BE2C (cell line): ENCODE measurements at regions not wholly inside any gene's neighbourhood (a gene's known extent, or its start where the extent isn't known, plus 50 kb on each side); places are given as distances from the start of the nearest gene placed in this dataset.

Source experiments
- DNase-seq: peaks from one replicate; pipeline ENCODE4 v3.0.0-alpha.2; 2020
- H3K27me3 ChIP-seq: fragments of 250-450 bp; sonication (Bioruptor Pico); 2 replicates; pipeline ENCODE4 v1.5.1; 2020; ENCODE audit warnings: mild to moderate bottlenecking
- H3K36me3 ChIP-seq: fragments of 250-450 bp; sonication (Bioruptor Pico); 2 replicates; pipeline ENCODE4 v1.5.1; 2020; ENCODE audit warnings: mild to moderate bottlenecking
- H3K4me1 ChIP-seq: fragments of 250-450 bp; sonication (Bioruptor Pico); 2 replicates; pipeline ENCODE4 v1.5.1; 2020
- H3K4me3 ChIP-seq: 2 replicates; pipeline ENCODE4 v1.5.1; 2011; ENCODE audit warnings: low read depth, low read length
- H3K9me3 ChIP-seq: fragments of 250-450 bp; sonication (Bioruptor Pico); 2 replicates; pipeline ENCODE4 v1.5.1; 2020
- TF ChIP-seq, protein P1 (sequence below): IDR thresholded peaks from 2 replicates; pipeline ENCODE4 v1.5.1; 2012; ENCODE audit warnings: mild to moderate bottlenecking, low read depth, low read length

DNA sequence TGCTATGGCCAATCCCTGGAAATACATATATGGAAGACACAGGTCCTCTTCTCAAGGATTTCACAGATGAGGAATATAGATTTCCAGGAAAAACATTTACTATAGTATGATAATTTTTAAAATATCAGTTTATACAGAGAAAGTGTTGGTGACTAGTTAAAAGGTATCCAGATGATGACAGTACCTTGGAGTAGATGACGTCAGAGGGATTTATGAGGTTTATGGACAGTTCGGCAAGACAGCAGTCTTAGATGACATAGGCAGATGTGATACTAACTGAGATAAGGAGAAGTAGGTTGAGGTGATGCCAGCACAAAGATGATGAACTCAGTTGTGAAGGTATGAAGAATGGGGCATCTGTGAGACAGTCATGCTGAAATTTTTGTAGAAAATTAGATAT, 750.3 kb downstream of the PRELID2 start:
- Histone ChIP-seq H3K4me3 (no peak overlapping the region), H3K9me3 (no peaks in the 10 kb centered on the region), H3K4me1 (no peaks in the 10 kb centered on the region), H3K27me3 (no peaks in the 10 kb centered on the region), H3K36me3 (no peaks in the 10 kb centered on the region)
- TF ChIP-seq, protein P1, sequence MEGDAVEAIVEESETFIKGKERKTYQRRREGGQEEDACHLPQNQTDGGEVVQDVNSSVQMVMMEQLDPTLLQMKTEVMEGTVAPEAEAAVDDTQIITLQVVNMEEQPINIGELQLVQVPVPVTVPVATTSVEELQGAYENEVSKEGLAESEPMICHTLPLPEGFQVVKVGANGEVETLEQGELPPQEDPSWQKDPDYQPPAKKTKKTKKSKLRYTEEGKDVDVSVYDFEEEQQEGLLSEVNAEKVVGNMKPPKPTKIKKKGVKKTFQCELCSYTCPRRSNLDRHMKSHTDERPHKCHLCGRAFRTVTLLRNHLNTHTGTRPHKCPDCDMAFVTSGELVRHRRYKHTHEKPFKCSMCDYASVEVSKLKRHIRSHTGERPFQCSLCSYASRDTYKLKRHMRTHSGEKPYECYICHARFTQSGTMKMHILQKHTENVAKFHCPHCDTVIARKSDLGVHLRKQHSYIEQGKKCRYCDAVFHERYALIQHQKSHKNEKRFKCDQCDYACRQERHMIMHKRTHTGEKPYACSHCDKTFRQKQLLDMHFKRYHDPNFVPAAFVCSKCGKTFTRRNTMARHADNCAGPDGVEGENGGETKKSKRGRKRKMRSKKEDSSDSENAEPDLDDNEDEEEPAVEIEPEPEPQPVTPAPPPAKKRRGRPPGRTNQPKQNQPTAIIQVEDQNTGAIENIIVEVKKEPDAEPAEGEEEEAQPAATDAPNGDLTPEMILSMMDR: no peak
- DNase-seq: no peak

DNA sequence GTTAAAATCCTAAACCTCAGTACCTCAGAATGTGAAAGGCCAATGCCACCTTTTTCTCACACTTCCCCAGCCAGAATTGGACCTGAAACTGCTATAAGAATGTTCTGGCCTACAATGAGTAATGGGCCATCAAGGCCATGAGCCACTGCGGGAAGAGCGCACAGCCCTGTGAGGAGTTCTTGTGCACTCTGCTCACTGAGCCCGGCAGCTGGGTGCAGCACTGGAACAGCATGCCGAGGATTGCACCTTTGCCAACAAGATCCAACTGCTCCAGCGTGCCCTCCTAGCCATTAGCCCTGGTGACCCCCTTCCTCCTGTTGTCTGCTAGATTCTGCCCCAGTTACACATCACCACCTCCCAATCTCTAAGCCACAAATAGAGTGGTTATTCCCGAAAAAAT, 758.1 kb downstream of the PRELID2 start:
- Histone ChIP-seq H3K27me3 (no peaks in the 10 kb centered on the region), H3K4me1 (no peaks in the 10 kb centered on the region), H3K4me3 (no peak overlapping the region), H3K36me3 (no peaks in the 10 kb centered on the region), H3K9me3 (no peaks in the 10 kb centered on the region)
- DNase-seq: no peak
- TF ChIP-seq, protein P1: no peak

DNA sequence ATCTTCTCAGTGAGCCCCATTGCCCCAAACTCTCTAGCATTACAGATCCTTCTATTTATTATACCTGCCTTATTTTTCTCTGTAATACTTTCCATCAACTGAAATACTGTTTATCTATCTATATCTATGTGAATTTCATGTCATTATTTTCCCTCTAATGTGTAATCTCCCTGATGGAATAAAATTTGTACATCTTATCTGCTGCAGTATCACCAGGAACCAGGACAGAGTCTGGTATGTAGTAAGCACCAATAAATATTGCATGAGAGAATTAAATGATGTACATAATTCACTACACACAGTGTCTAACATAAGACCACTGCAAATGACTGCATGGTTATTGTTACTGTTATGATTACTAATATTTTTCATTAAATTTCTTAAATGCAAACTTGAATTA, 759.1 kb downstream of the PRELID2 start:
- Histone ChIP-seq H3K4me1 (no peaks in the 10 kb centered on the region), H3K4me3 (no peak overlapping the region), H3K27me3 (no peaks in the 10 kb centered on the region), H3K9me3 (no peaks in the 10 kb centered on the region), H3K36me3 (no peaks in the 10 kb centered on the region)
- TF ChIP-seq, protein P1: no peak
- DNase-seq: no peak

DNA sequence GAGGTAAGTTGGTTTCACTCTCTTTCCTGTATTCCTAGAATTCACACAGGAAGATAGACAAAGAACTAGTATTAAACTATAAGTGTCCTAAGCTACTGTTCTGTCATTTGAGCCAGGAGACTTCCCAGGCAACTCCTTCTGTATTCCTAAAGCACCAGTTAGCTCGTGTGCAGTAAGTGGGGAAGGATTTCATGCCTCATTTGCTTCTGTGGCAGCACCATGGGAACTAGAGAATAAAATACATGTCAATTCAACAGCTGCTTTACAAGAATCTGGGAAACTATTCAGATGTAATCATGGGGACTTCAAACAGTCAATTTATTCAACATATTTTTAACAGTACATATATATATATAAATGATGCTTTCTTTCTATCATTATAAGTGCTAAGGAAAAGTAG, 762.3 kb downstream of the PRELID2 start:
- Histone ChIP-seq H3K36me3 (no peaks in the 10 kb centered on the region), H3K4me3 (no peak overlapping the region), H3K9me3 (no peaks in the 10 kb centered on the region; the same call in 1 of the 2 replicates), H3K27me3 (no peaks in the 10 kb centered on the region), H3K4me1 (no peaks in the 10 kb centered on the region)
- TF ChIP-seq, protein P1: no peak
- no peak for DNase-seq

DNA sequence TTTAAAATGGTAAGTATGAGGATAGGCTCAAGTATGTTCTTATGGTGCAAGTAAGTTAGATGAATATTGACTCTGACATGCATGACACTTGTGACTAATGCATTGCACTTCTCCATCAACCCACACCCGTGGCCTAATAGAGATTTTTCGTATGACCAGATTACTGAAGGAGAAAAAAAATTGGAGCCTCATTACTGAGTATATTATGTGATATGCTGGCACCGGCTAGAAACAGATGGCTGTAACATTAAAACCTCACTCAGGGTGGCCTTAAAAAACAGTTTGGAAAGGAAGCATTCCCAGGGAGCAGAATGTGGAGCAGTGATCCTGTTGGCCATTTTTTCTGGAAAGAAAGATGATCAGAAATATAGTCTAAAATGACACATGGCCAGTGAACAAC, 766.4 kb downstream of the PRELID2 start:
- no peak overlapping the region for H3K4me3 ChIP-seq
- H3K36me3 ChIP-seq: no peaks in the 10 kb centered on the region
- no peaks in the 10 kb centered on the region for H3K27me3 ChIP-seq
- TF ChIP-seq, protein P1: no peak
- H3K9me3 ChIP-seq: no peaks in the 10 kb centered on the region; the same call in 1 of the 2 replicates
- no peak for DNase-seq
- no peaks in the 10 kb centered on the region for H3K4me1 ChIP-seq

DNA sequence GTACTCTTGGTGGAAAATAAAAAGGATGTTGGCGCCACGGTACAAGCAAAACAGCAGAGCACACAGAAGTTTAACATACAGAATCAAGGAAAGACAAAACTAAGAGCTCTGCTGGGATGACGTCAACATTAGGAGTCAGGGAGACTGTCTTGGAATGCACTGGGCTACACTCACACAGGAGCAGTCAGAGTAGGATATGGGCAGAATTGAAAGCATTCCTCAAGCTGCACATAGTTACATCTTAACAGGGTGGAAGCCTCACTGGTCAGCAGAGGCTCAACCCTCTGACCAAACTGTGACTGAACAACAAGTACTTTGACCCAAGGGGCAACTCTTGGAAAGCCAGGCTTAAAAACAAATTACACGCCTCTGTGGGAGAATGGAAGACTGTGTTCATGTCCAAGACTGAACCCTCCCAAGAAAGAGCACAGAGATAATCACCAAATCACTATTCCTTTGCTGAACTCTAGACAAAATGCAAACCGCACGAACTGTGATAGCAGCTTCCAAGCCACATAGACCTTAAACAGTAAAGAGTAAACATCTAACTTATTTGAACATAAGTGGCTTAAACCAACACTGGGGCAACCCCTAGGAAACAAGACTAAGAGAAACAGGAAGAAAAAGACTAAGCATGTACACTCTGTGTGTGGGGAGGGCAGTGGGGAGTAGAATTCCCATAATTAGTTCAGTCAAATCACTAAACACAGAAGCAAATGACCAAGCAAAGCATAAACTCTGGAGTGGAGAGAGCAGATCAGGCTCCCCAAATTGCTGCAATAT, 772.7 kb downstream of the PRELID2 start:
- no peak for DNase-seq
- Histone ChIP-seq H3K4me1 (no peaks in the 10 kb centered on the region), H3K4me3 (no peak overlapping the region), H3K9me3 (no peaks in the 10 kb centered on the region), H3K27me3 (no peaks in the 10 kb centered on the region), H3K36me3 (no peaks in the 10 kb centered on the region)
- TF ChIP-seq, protein P1: no peak
